M059J (cell line): ENCODE measurements at regions not wholly inside any gene's neighbourhood (a gene's known extent, or its start where the extent isn't known, plus 50 kb on each side); places are given as distances from the start of the nearest gene placed in this dataset.
"Not testable (repeated sequence)": the region's sequence is repeated elsewhere in the genome, so short reads cannot be mapped to it uniquely, and the experiment has no call there.

Experiments
- DNase-seq: peaks from one replicate; pipeline ENCODE4 v3.0.0-alpha.2; 2012; ENCODE audit warnings: low read depth

DNA sequence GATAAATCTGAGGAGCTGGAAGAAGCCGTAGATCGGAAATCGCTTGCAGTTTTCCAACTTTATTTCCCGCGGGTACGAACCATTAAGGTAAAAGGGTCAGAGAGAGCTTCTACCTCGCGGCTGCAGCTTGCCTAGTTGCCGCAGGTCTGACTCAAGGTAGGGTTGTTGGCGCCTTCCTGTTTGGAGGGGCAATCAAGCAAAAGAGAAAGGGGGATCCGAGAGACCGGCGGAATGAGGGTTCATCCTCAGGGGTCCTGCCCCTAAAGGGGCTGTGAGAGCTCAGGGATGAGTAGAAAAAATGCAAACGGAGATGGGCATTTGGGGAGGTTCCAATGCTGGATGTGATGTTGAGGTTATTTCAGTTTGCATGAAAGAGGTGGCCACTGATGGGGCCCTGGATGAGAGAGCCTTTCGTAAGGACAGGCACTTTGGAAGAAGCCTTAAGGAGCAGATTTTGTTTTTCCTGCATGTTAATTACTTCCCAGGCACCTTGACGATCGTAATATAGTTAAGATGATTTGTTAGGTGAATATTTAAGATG, 265.4 kb downstream of the CGGBP1 start:
- DNase-seq: no peak

DNA sequence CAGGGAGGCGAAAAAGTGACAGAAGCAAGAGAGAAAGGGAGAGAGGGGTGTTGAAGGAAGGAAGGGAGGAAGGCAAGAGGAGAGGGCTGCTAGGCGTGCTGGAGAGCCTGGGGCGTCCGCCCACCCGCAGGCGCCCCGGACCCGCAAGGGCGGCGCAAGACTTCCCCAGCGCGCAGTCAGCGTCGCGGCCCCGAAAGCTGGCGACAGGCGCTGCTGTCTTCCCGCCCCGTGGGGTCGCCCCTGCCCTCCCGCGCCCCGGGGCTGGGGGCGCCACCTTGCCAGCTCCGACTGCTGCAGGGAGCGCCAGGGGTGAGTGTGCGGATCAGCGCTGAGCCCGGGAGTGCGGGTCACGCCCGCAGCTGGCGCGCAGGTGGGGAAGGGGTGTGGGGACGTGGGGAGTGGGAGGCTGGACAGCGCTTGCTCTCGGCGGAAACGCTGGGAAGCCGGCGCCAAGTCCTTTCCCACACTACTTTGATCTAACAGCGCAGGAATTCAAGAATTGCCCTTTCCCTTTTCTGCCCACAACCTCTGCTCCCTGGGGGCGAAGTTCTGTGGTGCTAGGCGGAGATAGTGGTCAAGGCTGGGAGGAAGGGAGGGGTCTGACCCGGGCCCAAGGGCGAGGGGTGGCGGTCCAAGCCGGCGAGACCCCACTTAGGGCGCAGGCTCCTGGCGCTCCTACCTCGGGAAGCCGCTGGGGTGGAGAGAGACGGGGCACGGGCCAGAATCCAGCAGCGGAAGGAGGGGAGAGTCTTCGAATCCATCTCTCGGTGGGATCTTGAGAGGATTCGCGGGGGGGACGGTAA, 266.1 kb downstream of the CGGBP1 start, which contains the start of gene HTR1F:
Gene HTR1F, plus strand, starts transcription at position 173 of the 803 bp plus-strand sequence.
- DNase-seq: no peak

DNA sequence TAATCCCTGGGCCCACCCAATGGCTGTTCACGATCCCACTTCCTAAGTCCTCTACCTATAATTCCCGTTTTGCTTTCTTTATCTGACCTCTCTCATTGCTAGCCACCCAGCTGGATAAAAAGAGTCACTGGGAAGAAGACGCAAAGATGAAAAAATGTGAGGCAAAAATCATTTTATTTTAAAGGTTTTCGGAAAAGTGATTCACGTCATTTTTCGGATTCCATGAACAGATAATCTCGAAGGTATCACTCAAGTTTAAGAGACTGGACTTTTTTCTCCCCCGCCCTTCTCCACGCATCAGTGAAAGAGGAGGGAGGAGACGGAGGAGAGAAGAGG, 266.6 kb downstream of the CGGBP1 start:
- no peak for DNase-seq

DNA sequence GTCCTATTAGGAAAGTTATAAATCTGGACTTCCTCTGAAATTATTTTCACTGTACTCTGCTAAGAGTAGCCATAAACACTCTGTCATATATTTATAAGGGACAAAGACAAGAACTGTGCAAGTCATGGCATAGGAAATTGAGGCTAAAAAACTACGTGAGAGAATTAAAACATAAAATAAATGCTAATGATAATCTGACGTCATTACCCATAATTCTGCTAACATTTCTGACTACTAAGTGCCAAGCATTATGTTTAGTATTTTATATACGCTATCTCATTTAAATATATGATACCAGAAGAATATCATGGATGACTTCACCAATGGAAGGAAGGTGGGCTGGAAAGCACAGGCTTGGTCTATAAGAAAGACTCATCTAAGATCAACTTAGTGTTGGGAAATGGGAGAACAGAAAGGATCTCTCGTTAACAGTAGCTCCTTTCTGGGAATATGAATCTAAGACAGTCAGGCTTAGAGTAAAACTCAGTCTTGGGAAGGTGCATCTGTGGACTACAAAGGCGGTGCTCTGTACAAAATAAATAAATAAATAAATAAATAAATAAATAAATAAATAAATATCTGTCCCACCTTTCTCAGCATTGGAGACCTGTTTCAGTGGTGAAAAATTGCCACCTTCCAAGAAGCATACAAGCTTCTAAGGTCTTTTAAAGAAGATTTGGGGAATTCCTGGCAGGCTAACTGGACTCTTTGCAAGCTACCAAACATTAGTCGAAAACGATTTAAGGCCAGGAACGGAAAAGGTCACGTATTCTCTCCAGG, 267.4 kb downstream of the CGGBP1 start:
- DNase-seq: no peak

DNA sequence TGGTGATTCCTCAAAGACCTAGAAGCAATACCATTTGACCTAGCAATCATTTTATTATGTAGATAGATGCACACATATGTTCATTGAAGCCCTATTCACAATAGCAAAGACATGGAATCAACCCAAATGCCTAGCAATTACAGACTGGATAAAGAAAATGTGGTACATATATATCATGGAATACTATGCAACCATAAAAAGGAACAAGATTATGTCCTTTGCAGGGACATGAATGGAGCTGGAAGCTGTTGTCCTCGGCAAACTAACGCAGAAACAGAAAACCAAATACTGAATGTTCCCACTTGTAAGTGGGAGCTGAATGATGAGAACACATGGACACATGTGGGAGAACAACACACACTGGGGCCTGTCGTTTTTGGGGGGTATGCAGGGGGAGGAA, 269.8 kb downstream of the CGGBP1 start:
- not testable (repeated sequence) for DNase-seq

DNA sequence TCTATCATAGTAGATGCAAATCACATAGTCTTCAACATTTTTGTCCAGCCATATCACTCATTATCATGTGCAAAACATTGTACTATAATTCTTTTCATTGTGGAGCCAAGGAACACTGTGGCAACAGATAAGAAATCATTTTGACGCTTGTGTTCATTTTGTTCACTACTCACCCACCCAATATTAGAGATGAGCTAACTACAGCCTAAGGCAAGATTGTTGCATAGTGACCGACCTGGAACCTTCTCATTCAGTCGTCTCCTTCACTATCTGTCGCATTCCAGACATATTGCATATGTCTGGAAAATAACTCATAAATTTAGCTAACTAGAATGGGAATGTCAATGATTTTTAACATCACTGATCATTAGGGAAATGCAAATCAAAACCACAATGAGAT, 270.3 kb downstream of the CGGBP1 start:
- no peak for DNase-seq

DNA sequence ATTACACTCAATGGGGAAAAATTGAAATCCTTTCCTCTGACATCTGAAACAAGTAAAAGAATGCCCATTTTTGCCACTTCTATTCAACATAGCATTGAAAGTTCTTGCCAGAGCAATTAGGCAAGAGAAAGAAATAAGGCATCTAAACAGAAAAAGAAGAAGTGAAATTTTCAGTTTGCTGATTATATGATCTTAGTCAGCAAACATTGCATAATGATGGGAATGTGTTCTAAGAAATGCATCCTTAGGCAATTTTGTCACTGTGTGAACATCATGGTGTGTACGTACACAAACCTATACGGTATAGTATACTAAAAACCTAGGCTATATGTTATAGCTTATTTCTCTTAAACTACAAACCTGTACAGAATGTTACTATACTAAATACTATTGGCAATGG, 278.0 kb downstream of the CGGBP1 start:
- DNase-seq: no peak

DNA sequence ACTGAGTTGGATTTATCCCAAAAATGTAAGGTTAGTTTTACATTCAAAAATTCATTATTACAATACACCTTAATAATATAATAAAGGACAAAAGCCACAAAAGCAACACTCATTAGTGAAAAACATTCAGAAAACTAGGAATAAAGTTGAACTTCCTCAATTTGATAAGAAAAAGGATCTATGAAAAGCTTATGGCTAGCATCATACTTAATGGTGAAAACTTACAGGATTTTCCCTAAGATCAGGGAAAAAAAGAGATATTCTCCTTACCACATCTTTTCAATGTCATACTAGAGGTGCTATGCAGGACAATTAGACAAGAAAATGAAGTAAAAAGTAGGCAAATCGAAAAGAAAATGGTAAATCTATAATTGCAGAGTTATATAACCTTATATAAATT, 279.9 kb downstream of the CGGBP1 start:
- no peak for DNase-seq

DNA sequence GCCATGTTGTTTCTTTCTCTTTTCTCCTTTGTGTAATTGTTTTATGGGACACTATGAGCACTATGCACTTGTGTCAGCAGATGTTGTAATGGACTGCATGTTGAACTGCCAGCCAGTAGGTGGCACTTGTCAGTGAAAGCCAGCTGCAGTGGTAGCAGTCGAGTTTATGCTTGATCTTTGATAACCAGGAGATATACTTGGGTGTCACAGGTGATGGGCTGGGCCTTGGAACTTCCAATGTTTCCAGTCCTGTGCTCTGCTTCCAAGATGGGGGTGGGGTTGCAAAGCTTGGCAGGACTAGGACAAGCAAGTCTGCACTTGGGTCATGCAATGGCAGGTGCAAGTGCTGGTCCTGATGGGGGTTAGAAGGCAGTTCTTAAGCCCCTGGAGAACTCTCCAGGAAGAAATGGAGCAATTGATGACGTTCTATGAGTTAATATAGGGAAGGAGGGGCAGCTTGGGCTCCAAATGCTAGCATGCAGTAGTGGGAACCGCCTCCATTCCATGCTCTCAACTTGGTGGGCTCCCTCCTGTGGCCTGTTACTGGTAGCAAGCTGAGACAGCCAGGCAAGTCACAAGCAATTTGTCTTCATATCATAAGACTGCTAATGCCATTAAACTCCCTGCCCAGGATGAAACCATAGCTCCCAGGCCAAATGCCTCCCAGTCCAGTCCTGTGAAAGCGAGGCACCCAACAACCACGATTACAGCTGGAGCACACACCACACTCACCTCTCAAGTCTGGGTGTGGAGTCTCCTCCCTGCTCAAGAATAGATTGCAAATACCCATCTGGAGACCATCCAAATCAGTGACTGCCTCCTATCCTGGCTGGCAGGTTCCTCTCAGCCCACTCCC, 287.2 kb downstream of the CGGBP1 start:
- peak; percentile 4 for DNase-seq

DNA sequence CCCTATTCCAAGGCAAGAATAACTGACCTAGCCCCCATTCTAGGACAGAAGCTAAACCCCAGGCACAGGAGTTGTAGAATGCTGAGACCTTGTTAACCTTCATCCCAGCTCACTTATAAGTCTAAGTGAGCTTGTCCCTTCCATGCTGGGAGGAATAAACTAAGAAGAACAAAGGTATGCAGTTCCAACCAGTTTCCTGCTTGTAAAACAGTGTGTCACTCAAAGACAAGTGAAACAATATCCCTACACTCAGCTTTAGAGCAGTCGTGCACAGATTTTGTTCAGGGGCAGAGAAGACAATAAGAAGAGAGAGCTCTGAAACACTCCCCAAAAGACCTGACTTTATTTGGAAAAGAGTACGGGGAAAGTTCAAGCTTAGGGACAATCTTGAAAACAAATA, 292.1 kb downstream of the CGGBP1 start:
- DNase-seq: no peak

DNA sequence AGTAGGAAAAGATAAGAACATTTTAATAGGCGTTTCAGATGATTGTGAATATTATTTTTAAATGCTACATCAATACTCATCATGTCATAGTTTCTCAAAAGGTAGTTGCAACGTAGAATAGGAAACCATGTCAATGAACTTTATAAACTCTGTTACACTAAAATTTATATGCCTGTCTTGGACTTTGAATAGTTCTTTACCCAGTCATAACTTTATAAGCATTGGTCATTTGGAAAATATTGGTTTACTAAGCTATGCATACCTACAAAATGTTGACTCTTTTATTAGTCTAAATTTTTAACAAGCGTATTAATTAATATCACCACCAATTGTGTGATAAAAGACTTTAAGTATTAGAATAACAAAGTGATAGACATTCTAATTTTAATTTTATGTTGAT, 293.5 kb downstream of the CGGBP1 start:
- DNase-seq: no peak

DNA sequence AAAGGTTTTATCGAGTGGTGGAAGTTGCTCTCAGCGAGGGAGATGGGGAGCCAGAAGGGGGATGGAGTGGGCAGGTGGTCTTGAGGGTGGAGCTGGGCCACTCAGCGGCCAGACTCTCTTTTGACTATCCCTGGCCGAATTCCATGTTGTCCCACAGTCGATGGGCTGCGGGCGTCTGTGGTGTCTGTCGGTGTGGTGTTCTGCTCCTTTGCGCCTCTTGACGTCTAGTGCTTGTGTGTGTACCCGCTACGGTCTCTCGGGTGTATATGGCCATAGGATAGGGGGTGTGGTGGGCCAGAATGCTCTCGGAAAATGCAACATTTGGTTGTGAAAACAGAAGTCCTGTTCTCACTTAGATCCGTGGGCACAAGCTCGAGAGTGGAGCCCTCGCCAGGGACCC, 297.0 kb downstream of the CGGBP1 start:
- DNase-seq: no peak

DNA sequence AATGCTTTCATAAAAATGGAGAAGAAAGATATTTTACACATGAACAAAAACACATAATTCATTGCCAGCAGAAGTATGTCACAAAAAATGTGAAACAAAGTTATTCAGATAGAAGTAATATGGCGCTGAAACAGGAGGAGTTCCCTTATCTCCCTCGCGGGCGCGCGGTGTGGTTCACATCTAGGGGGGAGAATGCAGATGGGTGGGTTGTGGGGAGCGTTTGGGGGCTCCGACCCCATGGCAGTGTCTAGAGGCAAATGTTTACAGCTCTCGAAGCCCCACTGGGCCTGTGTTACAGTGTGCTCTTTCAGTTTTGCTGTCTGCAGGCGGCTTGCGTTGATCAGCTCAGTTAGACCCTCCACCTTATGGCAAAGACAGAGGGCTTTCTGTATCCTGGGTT, 297.5 kb downstream of the CGGBP1 start:
- no peak for DNase-seq

DNA sequence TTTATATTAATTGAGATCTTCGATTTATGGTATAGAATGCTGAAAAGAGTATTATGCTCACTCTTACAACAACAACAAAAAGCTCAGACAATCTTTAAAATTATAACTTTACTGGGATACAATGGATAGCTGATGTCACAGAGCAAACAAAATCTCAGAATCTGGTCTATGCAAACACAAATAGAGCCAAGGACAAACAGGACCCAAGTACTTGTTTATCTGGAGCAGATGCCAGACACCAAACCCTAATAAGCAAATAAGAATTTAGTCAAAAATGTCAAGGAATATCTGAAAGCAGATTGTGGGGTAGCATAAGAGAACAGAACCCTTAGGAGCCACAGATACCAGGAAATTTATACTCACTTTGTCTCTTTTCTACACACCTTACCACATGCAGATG, 302.2 kb downstream of the CGGBP1 start:
- DNase-seq: no peak

DNA sequence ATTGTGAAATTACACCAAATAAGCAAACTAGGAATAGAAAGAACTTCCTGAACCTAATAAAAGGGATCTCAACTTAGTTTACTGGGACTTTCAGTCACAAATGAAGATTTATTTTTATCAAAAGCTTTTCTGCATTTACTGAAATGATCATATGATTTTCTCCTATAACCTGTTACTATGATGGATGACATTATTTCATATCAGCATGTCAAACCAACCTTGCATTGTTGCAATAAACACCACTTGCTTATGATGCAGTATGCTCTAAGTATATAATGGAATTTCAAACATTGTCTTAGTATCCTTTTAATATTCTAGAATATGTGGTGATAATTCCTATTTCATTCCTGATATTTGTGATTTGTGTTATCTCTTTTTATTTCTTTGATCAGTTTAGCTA, 303.0 kb downstream of the CGGBP1 start:
- DNase-seq: no peak

DNA sequence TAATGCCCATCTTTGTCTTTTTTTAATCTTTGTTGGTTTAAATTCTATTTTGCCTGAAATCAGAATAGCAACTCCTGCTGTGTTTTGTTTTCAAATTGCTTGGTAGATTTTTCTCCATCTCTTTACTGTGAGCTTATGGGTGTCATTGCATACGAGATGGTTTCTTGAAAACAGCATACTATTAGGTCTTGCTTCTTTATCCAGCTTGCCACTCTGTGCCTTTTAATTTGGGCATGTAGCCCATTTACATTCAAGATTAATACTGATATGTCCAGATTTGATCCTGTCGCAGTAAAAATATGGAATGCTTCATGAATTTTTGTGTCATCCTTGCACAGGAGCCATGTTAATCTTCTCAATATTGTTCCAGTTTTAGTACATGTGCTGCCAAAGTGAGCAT, 316.6 kb downstream of the CGGBP1 start:
- no peak for DNase-seq

DNA sequence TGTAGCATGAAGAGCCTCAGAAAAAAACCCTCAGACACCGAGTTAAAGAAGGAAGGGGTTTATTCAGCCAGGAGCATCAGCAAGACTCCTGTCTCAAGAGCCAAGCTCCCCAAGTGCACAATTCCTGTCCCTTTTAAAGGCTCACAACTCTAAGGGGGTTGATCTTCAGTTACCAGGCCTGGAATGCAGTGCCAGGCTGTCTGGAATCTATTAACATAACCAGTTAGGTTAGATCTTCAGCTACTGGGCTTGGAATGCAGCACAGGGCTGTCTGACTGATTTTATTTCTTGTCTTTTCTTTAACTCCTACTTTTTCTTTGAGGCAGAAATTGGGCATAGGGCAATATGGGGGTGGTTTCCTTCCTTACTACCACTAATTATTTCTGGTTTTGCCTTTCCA, 317.9 kb downstream of the CGGBP1 start:
- not testable (repeated sequence) for DNase-seq

DNA sequence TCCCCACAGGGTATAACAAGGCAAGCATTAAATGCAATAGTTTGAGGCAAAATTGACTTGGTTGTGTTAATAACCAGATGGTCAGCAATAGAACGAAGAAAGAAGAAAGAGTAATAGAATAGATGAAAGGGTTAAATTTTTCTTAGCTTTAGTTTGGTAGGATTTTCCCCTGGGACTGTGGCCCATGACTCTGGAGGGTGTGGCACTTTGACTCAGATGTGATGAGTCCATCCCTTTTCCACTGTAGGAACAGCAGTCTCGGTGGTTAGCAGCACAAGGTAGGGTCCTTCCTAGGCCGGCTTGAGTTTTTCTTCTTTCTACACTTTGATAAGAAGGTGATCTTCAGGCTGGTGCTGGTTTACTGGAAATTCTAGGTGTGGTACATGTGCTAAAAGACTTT, 321.0 kb downstream of the CGGBP1 start:
- DNase-seq: not testable (repeated sequence)

DNA sequence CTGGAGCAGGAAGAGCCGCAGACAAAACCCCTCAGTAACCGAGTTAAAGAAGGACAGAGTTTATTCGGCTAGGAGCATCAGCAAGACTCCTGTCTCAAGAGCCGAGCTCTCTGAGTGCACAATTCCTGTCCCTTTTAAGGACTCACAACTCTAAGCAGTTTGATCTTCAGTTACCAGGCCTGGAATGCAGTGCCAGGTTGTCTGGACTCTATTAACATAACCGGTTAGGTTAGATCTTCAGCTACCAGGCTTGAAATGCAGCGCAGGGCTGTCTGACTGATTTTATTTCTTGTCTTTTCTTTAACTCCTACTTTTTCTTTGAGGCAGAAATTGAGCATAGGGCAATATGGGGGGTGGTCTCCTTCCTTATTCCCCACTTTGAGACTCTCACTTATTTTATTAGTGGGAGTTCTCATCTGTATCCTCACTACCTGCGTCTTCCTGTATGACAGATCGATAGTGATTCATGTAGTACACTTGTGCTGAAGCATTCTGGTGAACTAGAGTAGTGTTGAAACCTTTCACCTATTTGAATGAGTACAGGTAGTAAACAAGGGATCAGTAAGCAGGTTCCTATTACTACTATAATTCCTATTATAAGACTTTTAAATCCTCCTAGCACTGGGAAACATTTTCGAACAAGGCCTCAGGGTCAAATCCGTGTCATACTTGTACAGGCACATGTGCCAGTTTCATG, 325.0 kb downstream of the CGGBP1 start:
- no peak for DNase-seq

DNA sequence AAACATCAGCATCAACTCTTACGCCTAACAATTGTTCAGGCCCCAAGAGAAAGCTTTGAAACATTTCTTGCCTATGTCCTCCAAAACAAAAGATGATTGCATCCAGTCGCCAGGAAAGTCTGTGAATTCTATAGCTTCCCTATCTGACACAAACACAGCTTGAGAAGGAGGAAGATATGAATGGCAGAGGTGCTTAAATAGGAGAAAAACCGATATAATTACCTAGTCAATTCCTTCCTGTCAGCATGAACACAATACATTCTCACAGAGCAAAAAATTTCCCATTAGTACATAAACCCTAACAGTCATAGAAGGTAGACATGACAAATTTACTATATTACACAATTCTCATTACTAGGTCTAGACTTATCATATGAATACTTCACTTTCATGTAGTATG, 326.5 kb downstream of the CGGBP1 start:
- DNase-seq: no peak

DNA sequence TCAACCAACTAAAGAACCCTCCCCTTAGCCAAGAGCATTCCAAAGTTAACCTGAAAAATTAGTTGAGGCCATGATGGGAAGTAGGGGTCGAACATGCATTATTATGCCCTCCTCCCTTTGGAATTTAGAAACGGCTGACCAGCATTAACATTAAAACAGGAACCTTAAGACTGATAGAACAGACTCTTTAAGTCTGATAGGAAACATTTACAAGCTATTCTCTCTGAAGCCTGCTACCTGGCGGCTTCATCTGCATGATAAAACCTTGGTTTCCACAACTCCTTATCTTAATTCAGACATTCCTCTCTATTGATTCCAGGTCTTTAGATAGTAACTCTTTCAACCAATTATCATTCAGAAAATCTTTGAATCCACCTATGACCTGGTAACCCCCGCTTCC, 331.0 kb downstream of the CGGBP1 start:
- DNase-seq: no peak

DNA sequence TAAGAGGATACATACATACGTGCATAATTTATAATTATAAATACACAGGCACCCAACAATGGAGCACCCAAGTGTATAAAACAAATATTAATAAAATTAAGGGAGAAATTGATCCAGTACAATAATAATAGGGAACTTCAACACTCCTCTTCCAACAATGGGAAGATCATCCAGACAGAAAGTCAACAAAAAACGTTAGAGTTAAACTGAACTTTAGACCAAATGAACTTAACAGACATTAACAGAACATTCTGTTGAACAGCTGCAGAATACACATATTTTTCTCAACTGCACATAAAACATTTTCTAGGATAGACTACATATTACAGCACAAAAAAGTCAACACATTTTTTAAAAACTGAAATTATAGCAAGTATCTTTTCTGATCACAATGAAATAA, 339.7 kb downstream of the CGGBP1 start:
- DNase-seq: no peak
